ENCODE measurements at regions not wholly inside any gene's neighbourhood (a gene's known extent, or its start where the extent isn't known, plus 50 kb on each side); places are given as distances from the start of the nearest gene placed in this dataset.
A peak's percentile ranks its signal among the peaks of the same experiment; 100 is the strongest.

DNA sequence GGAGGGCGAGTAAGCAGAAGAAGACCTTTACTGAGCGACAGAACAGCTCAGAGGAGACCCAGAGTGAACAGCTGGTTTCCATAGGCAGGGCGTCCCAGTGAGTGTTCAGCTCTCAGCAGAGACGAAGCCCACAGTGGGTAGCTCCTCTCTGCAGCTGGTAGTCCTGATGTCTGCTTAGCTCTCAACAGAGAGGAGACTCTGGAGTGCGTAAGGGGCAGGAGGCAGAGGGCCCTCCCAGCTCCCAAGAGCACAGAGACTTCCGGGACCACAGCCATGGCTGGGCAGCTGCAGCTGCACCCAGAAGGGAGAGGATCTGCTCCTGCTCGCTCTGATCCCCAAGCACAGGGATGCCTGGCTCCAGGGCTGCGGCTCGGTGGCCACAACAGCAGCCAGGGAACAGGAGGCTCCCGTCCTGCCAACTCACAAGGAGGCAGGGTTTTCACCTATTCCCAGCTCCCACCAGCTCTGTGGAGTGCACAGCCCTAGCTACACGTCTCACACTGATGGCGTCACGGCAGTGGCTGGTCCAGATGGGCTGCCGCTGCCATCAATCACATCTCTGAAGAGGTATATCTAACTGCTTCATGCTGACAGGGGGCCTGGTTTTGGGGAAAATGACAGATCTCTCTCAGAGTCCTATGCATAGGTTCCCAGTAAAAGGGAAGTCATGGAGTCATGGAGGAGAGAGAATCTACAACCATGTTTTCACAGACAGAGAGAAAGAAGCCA, 2660.1 kb upstream of the PCDH20 start:
- peak; percentile 68 for DNase-seq (ENCODE audit: low spot score)

GRCh38 chr13:64074971-64075474, 2659.4 kb upstream of the PCDH20 start:
- DNase-seq (ENCODE audit: low spot score): peak; percentile 41

DNA sequence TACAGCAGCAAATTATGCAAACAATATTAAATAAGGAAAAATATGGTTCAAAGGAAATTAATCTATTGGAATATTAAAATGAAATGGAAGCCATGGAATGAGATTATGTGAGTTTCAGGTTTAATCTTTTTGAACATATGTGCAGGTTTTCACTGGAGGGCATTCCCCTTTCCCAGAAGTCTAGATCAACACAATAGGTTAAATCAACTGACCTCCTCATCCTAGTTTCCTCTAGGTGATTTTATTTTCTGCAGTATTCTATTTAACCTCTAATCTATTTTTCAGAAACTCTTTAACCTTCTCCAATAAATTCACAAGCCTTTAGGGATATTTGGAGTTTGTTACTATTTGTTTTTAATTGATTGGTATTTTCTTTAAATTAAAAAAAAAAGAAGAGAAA, 2657.6 kb upstream of the PCDH20 start:
- DNase-seq (ENCODE audit: low spot score): no peak

DNA sequence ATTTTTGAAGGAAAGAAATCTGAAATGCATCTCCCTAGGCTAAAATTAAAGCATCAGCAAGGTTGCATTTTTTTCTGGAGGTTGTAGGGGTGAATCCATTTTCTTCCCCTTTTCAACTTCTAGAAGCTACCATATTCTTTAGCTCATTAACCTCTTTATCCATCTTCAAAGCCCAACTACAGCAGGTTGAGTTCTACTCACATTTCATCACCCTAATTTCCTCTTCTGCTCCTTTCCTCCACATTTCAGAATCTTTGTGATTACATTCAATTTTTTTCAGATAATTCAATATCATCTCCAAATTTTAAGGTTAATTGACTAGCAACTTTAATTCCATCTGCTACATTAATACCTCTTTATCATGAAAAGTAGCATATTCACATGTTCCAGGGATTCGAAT, 2655.7 kb upstream of the PCDH20 start:
- DNase-seq (ENCODE audit: low spot score): no peak

DNA sequence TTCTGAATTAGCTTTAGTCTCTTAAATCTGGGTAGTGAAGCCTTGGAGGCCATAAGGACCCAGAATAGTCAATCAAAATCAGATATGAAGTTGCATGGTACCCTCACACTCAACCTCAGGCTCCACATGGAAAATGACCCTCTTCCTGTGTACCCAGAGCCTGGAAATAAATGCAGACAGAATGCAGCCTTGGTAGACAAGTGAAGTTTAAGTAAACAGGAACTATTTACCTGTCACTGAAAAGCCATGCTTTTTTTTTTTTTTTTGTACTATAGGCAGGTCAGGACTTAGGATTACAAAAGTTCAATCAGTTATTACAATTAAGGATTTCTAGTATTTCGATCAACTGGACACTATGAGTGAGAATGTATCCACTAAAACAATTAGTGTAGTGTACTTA, 2654.2 kb upstream of the PCDH20 start:
- DNase-seq (ENCODE audit: low spot score): no peak

GRCh38 chr13:64066711-64067110, 2651.1 kb upstream of the PCDH20 start:
- DNase-seq (ENCODE audit: low spot score): no peak

DNA sequence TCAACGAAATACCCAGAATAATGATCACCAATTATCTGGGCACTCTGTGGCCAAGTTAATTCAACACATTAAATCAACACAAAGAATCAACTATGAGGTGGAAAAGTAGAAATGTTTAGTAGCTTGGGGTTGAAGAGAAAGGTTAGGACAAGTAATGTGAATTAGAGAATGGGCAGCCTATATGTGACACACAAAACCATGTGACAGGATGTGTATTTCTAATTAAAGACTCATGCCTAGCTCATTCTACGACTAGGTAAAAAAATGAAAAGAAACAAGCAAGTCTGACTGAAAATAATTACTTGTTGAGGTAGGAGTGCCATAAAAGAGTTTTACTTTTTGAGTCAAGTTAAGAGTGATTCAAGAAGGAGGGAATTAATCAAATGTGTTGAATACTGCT, 2646.0 kb upstream of the PCDH20 start:
- DNase-seq (ENCODE audit: low spot score): no peak

DNA sequence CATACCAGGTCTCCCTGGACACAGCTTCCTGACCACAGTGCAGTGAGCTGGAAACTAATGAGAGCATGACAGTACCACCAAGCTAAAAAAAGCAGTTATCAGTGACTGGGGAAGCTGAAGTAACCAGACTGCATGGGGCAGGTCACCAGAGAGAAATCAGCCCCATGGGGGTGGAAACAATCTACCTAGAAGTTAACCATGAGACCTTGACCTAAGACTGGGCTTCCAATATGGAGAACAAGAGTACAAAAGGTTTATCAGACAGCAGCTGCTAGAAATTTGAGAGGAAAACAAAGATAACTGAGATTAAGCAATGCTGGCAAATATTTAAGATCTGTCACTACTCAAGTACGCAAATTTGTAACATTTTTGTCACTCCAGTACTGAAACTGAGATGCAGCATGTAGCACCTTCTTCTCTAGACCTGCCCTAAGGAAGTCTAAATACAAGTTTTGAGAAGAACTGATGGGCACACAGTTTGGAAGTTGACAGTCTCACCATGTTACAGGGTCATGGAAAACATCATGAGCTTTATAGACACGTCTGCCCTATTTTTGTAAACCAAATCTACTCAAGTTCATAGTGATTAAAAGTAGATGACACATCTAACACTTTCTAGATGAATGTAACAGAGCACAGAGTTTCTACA, 2641.8 kb upstream of the PCDH20 start:
- DNase-seq (ENCODE audit: low spot score): no peak

DNA sequence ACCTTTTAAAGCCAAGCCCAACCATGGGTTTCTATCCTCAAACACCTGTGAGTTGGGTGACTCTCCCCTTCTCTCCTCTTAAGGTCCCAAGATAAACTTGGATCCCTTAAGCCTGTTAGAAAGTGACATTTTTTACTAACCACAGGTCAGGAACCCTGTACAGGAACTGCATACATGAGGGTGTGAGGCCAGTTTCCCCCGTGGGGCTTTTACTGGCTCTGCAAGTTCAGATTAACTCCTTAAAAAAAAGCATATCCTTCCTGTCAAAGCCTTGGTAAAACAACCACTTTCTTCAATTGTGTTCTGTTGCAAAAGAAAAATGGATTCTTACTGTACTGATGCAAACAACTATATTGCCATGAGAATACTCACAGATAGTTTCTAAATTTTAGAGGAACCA, 2638.7 kb upstream of the PCDH20 start:
- no peak for DNase-seq (ENCODE audit: low spot score)

GRCh38 chr13:64052521-64052920, 2636.9 kb upstream of the PCDH20 start:
- no peak for DNase-seq (ENCODE audit: low spot score)

DNA sequence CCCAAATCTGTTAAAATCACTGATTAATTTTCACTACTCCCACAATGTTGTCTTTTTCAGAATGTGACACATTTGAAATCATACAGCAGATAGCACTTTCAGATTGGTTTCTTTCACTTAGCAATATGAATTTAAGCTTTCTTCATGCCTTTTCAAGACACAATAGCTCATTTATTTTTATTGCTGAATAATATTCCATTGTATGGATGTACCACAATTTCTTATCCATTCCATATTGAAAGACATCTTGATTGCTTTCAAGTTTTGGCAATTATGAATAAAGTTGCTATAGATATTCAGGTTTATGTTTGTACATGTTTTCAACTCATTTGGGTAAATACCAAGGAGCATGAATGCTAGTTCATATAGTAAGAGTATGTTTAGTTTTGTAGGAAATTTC, 2635.6 kb upstream of the PCDH20 start:
- DNase-seq (ENCODE audit: low spot score): no peak

DNA sequence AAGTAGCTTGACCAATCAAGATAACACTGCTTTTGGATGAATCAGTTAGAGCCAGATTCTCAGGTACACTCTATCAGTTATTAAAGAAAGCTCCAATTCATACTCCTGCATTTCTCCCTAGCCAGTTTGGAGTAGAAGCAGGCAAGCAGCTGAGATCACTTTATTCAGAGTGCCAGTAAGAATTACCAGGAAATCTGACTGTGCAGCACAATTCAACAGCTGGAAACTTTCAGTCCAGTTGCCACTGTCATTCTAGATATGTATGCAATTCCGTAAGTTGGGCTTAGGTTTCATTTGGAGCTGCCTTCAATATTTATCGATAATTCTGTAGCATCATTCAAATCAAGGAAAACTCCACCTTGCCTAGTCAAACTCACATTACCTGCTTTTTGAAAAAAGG, 2625.6 kb upstream of the PCDH20 start:
- no peak for DNase-seq (ENCODE audit: low spot score)

- DNase-seq (ENCODE audit: low spot score): no peak
Observed at GRCh38 chr13:64033921-64034320, 2618.3 kb upstream of the PCDH20 start.

GRCh38 chr13:64029343-64030093, 2613.9 kb upstream of the PCDH20 start:
- DNase-seq (ENCODE audit: low spot score): no peak

GRCh38 chr13:64028551-64028950, 2612.9 kb upstream of the PCDH20 start:
- DNase-seq (ENCODE audit: low spot score): no peak

GRCh38 chr13:64020126-64020525, 2604.5 kb upstream of the PCDH20 start:
- no peak for DNase-seq (ENCODE audit: low spot score)

DNA sequence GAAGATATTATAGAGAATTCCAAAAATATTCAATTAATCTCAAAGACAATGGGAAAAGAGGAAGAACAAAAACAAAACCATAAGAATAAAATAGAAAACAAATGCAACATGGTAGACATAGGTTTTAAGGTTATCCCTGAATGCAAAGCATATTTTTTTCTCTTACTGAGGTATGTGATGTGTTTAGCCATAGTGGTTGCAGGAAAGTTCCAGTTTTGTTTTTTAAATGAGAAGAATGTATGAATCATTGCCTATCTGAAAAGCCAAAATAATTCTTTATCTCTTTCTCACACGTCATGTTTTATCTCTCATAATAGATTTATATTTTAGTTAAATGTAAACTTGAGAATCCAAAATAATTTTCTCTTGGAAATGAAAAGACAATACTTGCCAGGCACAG, 2591.7 kb upstream of the PCDH20 start:
- DNase-seq (ENCODE audit: low spot score): no peak

- no peak for DNase-seq (ENCODE audit: low spot score)
Observed at GRCh38 chr13:64000321-64000720, 2584.7 kb upstream of the PCDH20 start.

DNA sequence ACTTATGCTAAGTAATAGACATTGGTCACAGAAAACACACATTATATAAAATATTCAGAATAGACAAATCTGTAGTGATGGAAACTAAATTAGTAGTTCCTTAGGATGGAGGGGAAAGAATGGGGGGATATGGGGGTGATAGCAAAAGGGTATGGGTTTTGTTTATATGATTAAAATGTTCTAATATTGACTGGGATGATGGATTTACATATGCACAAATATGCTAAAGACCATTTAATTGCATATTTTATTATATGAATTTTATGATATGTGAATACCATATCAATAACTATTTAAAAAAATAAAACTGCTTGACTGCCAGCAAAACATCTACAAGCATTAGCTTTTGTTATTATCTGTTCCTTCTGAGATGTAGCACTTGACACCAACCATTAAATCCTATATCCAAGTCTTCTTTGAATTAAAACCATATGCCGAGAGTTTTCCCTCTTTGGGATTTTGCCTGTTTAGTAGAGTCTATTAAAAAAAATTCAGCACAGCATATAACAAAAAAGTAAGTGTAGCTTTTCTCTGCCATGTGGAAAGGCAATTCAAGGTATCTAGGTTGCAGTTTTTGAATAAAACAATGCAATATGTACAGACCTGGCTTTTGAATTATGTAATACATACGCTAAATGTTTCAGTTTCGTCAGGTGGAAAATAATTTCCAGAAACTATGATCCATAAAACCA, 2584.1 kb upstream of the PCDH20 start:
- DNase-seq (ENCODE audit: low spot score): no peak

DNA sequence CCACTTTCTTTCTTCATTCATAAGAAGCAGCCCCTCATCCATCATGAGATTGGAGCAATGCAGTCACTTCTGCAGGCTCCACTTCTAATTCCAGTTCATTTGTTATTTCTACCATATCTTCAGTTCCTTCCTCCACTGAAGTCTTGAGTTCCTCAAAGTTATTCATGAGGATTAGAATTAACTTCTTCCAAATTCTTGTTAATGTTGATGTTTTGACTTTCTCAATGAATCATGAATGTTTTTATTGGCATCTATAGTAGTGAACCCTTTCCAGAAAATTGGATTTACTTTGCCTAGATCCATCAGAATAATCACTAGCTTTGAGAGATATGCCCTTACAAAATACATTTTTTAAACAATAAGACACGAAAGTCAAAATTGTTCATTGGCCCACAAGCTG, 2567.7 kb upstream of the PCDH20 start:
- no peak for DNase-seq (ENCODE audit: low spot score)

- no peak for DNase-seq (ENCODE audit: low spot score)
Observed at GRCh38 chr13:63979951-63980350, 2564.3 kb upstream of the PCDH20 start.

- no peak for DNase-seq (ENCODE audit: low spot score)
Observed at GRCh38 chr13:63972328-63972727, 2556.7 kb upstream of the PCDH20 start.

Measured in SW480 (cell line).